ENCODE measurements at regions not wholly inside any gene's neighbourhood (a gene's known extent, or its start where the extent isn't known, plus 50 kb on each side); places are given as distances from the start of the nearest gene placed in this dataset.

DNA sequence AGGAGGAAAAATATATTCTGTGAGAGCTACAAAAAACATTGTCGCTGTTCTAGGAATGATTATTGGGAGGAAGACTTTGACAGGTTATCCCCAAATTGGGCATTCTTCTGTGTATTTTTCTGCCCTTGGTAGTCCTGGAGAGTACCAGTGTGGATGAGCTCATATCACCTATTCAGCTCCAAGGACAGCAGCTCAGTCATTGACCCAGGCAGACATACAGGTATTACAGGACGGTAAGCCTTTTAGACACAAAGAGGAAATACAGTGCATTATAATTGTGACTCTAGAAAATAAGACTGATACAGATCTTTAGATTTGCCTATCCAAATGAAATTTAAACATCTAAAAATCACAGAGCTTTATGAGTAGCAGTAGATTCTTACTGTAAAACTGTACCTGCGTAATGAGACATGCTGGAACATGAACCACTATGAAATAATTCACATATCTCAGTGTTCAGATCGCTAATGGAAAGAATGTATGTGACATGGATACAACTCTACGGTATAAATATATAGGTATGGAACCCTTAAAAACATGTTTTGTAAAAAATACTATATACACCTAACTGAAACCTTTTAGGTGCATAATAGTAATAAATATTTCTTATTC, 56.0 kb downstream of the PLK2 start:
- no peak overlapping the region for H3K4me3 ChIP-seq (ENCODE audit: control insufficient read depth in 1 of 7, extremely low read depth in 1 of 7, insufficient read depth in 4 of 7, low read depth in 2 of 7, low read length in 6 of 7)
- no peaks in the 10 kb centered on the region for H3K9me3 ChIP-seq (ENCODE audit: control extremely low read depth in 1 of 5, control insufficient read depth in 4 of 5, insufficient read depth in 2 of 5, low read depth in 1 of 5, low read length in 4 of 5)
- ChIA-PET CTCF (no interaction called here), POLR2A (no interaction called here)
- no peak overlapping the region for H3K27ac ChIP-seq (ENCODE audit: insufficient read depth in 1 of 2, low read depth in 1 of 2, low read length in 2 of 2, poor library complexity in 1 of 2, severe bottlenecking in 2 of 2)
- no peak for DNase-seq
- H3K27me3 ChIP-seq (replicated peaks in 2 of 5; ENCODE audit: control insufficient read depth in 4 of 5, insufficient read depth in 5 of 5, low read length in 4 of 5) = no peaks in the 10 kb centered on the region
- H3K36me3 ChIP-seq (ENCODE audit: control insufficient read depth in 4 of 4, insufficient read depth in 4 of 4, low read length in 3 of 4) = no peaks in the 10 kb centered on the region
- no peaks in the 10 kb centered on the region for H3K4me1 ChIP-seq (ENCODE audit: control extremely low read depth in 1 of 4, control insufficient read depth in 4 of 4, insufficient read depth in 4 of 4, low read length in 3 of 4)
- WGBS (ENCODE audit: insufficient coverage) = 100% methylated on average over 1 of the region's 5 CpGs

DNA sequence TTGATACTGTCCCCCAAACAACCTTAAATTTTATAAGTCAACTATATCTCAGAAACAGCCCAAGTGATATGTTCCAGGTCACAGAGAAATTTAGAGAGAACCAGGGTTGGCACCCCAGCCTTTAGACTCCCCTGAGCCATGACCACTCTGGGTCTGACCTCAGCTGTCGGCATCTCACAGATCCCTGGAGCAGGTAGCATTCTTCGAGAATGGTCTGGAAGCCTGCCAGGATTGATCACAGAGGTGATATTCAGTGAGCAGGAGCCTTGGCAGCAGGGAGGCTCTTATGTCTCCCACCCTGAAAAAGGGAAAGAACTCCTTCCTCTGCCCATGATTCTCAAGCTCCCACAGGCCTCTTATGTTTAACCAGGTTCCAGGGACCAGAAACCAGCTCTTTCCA, 58.2 kb downstream of the PLK2 start:
- POLR2A ChIA-PET = no interaction called here
- no peak for DNase-seq

DNA sequence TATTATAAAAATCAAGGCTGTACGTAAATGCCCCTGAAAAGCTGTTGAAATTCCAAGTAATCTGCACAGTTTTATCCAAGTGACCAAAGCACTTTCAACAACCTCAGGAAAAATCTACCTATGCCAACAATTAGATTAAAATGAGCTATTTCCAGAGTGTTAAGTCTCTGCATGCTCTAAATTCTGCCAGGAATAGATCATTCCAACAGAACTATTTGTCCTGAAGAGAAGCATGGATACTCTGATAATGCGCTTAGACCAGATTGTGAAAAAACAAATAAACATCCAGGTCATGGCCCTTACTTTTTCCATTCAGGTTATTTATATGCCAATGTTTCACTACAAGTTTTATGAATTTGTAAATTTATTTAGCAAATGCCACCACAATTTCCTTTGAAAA, 59.1 kb downstream of the PLK2 start:
- WGBS (ENCODE audit: insufficient coverage) = 100% methylated on average over 1 of the region's 2 CpGs
- POLR2A ChIA-PET = no interaction called here
- Histone ChIP-seq H3K36me3 (ENCODE audit: control insufficient read depth in 4 of 4, insufficient read depth in 4 of 4, low read length in 3 of 4) (no peaks in the 10 kb centered on the region), H3K4me1 (ENCODE audit: control extremely low read depth in 1 of 4, control insufficient read depth in 4 of 4, insufficient read depth in 4 of 4, low read length in 3 of 4) (no peaks in the 10 kb centered on the region), H3K27ac (ENCODE audit: insufficient read depth in 1 of 2, low read depth in 1 of 2, low read length in 2 of 2, poor library complexity in 1 of 2, severe bottlenecking in 2 of 2) (no peak overlapping the region), H3K27me3 (replicated peaks in 2 of 5; ENCODE audit: control insufficient read depth in 4 of 5, insufficient read depth in 5 of 5, low read length in 4 of 5) (no peaks in the 10 kb centered on the region), H3K9me3 (ENCODE audit: control extremely low read depth in 1 of 5, control insufficient read depth in 4 of 5, insufficient read depth in 2 of 5, low read depth in 1 of 5, low read length in 4 of 5) (no peaks in the 10 kb centered on the region), H3K4me3 (ENCODE audit: control insufficient read depth in 1 of 7, extremely low read depth in 1 of 7, insufficient read depth in 4 of 7, low read depth in 2 of 7, low read length in 6 of 7) (no peak overlapping the region)
- CTCF ChIA-PET = no interaction called here
- no peak for DNase-seq

More for the DNA sequence above, 58.2 kb downstream of the PLK2 start:
- H3K9me3 ChIP-seq (ENCODE audit: control extremely low read depth in 1 of 5, control insufficient read depth in 4 of 5, insufficient read depth in 2 of 5, low read depth in 1 of 5, low read length in 4 of 5) = no peaks in the 10 kb centered on the region
- H3K27me3 ChIP-seq (replicated peaks in 2 of 5; ENCODE audit: control insufficient read depth in 4 of 5, insufficient read depth in 5 of 5, low read length in 4 of 5) = no peaks in the 10 kb centered on the region
- H3K36me3 ChIP-seq (ENCODE audit: control insufficient read depth in 4 of 4, insufficient read depth in 4 of 4, low read length in 3 of 4) = no peaks in the 10 kb centered on the region
- 100% methylated on average over 2 of the region's 2 CpGs for WGBS (ENCODE audit: insufficient coverage)
- CTCF ChIA-PET = no interaction called here
- H3K27ac ChIP-seq (ENCODE audit: insufficient read depth in 1 of 2, low read depth in 1 of 2, low read length in 2 of 2, poor library complexity in 1 of 2, severe bottlenecking in 2 of 2) = no peak overlapping the region
- H3K4me1 ChIP-seq (ENCODE audit: control extremely low read depth in 1 of 4, control insufficient read depth in 4 of 4, insufficient read depth in 4 of 4, low read length in 3 of 4) = no peaks in the 10 kb centered on the region
- H3K4me3 ChIP-seq (ENCODE audit: control insufficient read depth in 1 of 7, extremely low read depth in 1 of 7, insufficient read depth in 4 of 7, low read depth in 2 of 7, low read length in 6 of 7) = no peak overlapping the region

DNA sequence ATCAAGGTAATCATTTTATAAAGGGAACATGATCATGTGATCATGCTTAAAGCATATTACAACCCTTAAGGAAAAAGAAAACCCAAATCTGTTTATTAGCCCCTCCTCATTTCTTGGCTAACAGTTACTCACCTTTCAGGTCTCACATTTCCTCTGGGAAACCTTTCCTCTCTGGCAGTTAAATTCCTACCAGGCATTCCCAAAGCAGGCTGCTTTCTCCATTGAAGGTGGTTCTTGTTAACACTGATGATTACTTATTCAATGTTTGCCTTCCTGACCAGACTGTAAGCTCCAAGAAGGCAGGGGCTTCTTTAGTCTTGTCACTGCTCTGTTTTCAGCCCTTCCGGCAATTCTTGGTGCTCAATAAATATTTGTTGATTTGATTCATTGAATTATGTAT, 59.9 kb downstream of the PLK2 start:
- POLR2A ChIA-PET = no interaction called here
- CTCF ChIA-PET = no interaction called here

DNA sequence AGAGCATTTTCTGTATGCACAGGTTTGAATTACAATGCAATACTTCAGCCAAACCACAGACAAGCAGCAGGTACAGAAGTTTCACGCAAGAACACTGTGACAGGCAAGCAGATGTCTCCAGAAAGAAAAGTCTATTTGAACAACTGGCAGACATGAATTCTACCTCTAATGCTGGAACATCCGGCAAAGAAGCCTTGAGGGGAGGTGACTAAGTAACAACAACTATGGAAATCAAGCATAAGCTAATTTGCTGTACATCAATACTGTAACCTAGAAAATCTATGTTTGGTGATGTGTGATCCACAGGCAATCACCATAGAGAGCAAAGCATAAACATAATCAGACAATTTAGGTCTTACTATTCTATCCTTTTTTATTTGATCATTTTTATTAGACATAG, 65.5 kb downstream of the PLK2 start:
- CTCF ChIA-PET = no interaction called here
- Histone ChIP-seq H3K27me3 (replicated peaks in 2 of 5; ENCODE audit: control insufficient read depth in 4 of 5, insufficient read depth in 5 of 5, low read length in 4 of 5) (no peaks in the 10 kb centered on the region), H3K4me3 (ENCODE audit: control insufficient read depth in 1 of 7, extremely low read depth in 1 of 7, insufficient read depth in 4 of 7, low read depth in 2 of 7, low read length in 6 of 7) (no peak overlapping the region), H3K36me3 (ENCODE audit: control insufficient read depth in 4 of 4, insufficient read depth in 4 of 4, low read length in 3 of 4) (no peaks in the 10 kb centered on the region), H3K4me1 (ENCODE audit: control extremely low read depth in 1 of 4, control insufficient read depth in 4 of 4, insufficient read depth in 4 of 4, low read length in 3 of 4) (no peaks in the 10 kb centered on the region), H3K27ac (ENCODE audit: insufficient read depth in 1 of 2, low read depth in 1 of 2, low read length in 2 of 2, poor library complexity in 1 of 2, severe bottlenecking in 2 of 2) (no peak overlapping the region), H3K9me3 (ENCODE audit: control extremely low read depth in 1 of 5, control insufficient read depth in 4 of 5, insufficient read depth in 2 of 5, low read depth in 1 of 5, low read length in 4 of 5) (peaks cover 0 to 1% (median 0%) of the 10 kb centered on the region in 5 experiments)
- DNase-seq = no peak
- POLR2A ChIA-PET = no interaction called here
- no CpG with 5 or more reads among the region's 2 CpGs for WGBS (ENCODE audit: insufficient coverage)

More for the DNA sequence above, 59.9 kb downstream of the PLK2 start:
- no peaks in the 10 kb centered on the region for H3K9me3 ChIP-seq (ENCODE audit: control extremely low read depth in 1 of 5, control insufficient read depth in 4 of 5, insufficient read depth in 2 of 5, low read depth in 1 of 5, low read length in 4 of 5)
- no peak overlapping the region for H3K27ac ChIP-seq (ENCODE audit: insufficient read depth in 1 of 2, low read depth in 1 of 2, low read length in 2 of 2, poor library complexity in 1 of 2, severe bottlenecking in 2 of 2)
- no peak overlapping the region for H3K4me3 ChIP-seq (ENCODE audit: control insufficient read depth in 1 of 7, extremely low read depth in 1 of 7, insufficient read depth in 4 of 7, low read depth in 2 of 7, low read length in 6 of 7)
- no peaks in the 10 kb centered on the region for H3K4me1 ChIP-seq (ENCODE audit: control extremely low read depth in 1 of 4, control insufficient read depth in 4 of 4, insufficient read depth in 4 of 4, low read length in 3 of 4)
- H3K36me3 ChIP-seq (ENCODE audit: control insufficient read depth in 4 of 4, insufficient read depth in 4 of 4, low read length in 3 of 4) = no peaks in the 10 kb centered on the region
- no CpG with 5 or more reads among the region's 1 CpG for WGBS (ENCODE audit: insufficient coverage)
- no peak for DNase-seq
- no peaks in the 10 kb centered on the region for H3K27me3 ChIP-seq (replicated peaks in 2 of 5; ENCODE audit: control insufficient read depth in 4 of 5, insufficient read depth in 5 of 5, low read length in 4 of 5)

DNA sequence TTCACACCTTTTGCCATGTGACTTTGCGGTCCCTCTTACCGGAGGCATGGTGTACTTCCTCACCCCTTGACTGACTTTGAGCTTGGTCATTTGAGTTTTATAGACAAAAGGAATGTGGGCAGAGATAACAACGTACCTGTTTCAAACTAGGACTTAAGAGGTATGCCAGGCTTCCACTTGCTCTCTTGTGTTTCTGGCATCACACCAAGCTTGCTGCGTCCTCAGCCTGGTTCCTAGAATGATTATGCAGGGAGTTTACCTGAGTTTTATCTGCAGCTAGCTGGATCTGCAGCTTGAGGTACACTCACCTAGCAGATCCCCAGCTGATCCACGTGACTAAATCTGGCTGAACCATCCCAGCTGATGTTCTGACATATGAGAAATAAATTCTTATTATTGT, 66.2 kb downstream of the PLK2 start:
- WGBS (ENCODE audit: insufficient coverage) = 81% methylated on average over 4 of the region's 5 CpGs
- ChIA-PET POLR2A (no interaction called here), CTCF (interaction anchor here (1.4 kb wide), 1 partner anchor 14 kb away, joined by 6 read pairs; no protein-coding TSS in a partner anchor)
- Histone ChIP-seq H3K27ac (ENCODE audit: insufficient read depth in 1 of 2, low read depth in 1 of 2, low read length in 2 of 2, poor library complexity in 1 of 2, severe bottlenecking in 2 of 2) (no peak overlapping the region), H3K4me3 (ENCODE audit: control insufficient read depth in 1 of 7, extremely low read depth in 1 of 7, insufficient read depth in 4 of 7, low read depth in 2 of 7, low read length in 6 of 7) (no peak overlapping the region), H3K36me3 (ENCODE audit: control insufficient read depth in 4 of 4, insufficient read depth in 4 of 4, low read length in 3 of 4) (no peaks in the 10 kb centered on the region), H3K27me3 (replicated peaks in 2 of 5; ENCODE audit: control insufficient read depth in 4 of 5, insufficient read depth in 5 of 5, low read length in 4 of 5) (no peaks in the 10 kb centered on the region), H3K9me3 (ENCODE audit: control extremely low read depth in 1 of 5, control insufficient read depth in 4 of 5, insufficient read depth in 2 of 5, low read depth in 1 of 5, low read length in 4 of 5) (peaks cover 0 to 1% (median 0%) of the 10 kb centered on the region in 5 experiments), H3K4me1 (ENCODE audit: control extremely low read depth in 1 of 4, control insufficient read depth in 4 of 4, insufficient read depth in 4 of 4, low read length in 3 of 4) (no peaks in the 10 kb centered on the region)
- DNase-seq = no peak

DNA sequence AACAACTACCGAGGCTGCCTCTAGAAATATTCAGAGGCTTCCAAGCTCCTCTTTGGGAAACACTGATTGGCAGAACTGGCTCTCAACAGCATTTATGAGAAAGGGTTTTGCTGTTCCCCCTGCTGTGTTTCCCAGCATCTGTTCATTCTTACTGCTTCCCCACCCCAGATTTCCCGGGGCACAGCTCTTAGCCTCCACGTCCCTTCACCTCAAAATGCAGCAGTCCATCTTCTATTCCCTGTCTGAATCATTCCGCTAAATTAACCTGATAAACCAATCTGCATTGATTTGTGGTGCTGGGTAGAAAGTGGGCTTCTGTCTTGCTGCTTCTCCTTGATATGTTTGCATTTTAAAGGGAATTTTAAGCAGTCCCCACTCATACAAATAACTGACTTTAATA, 67.4 kb downstream of the PLK2 start:
- no peak overlapping the region for H3K27ac ChIP-seq (ENCODE audit: insufficient read depth in 1 of 2, low read depth in 1 of 2, low read length in 2 of 2, poor library complexity in 1 of 2, severe bottlenecking in 2 of 2)
- WGBS (ENCODE audit: insufficient coverage) = 100% methylated on average over 1 of the region's 4 CpGs
- ChIA-PET CTCF (interaction anchor here (1.4 to 1.5 kb wide), 2 partner anchors 13 to 69 kb away, joined by 3 to 6 read pairs; no protein-coding TSS in a partner anchor), POLR2A (no interaction called here)
- H3K4me1 ChIP-seq (ENCODE audit: control extremely low read depth in 1 of 4, control insufficient read depth in 4 of 4, insufficient read depth in 4 of 4, low read length in 3 of 4) = no peaks in the 10 kb centered on the region
- H3K4me3 ChIP-seq (ENCODE audit: control insufficient read depth in 1 of 7, extremely low read depth in 1 of 7, insufficient read depth in 4 of 7, low read depth in 2 of 7, low read length in 6 of 7) = no peak overlapping the region
- no peak for DNase-seq
- H3K36me3 ChIP-seq (ENCODE audit: control insufficient read depth in 4 of 4, insufficient read depth in 4 of 4, low read length in 3 of 4) = no peaks in the 10 kb centered on the region
- H3K27me3 ChIP-seq (replicated peaks in 2 of 5; ENCODE audit: control insufficient read depth in 4 of 5, insufficient read depth in 5 of 5, low read length in 4 of 5) = no peaks in the 10 kb centered on the region
- H3K9me3 ChIP-seq (ENCODE audit: control extremely low read depth in 1 of 5, control insufficient read depth in 4 of 5, insufficient read depth in 2 of 5, low read depth in 1 of 5, low read length in 4 of 5) = peaks cover 0 to 1% (median 0%) of the 10 kb centered on the region in 5 experiments

All from common myeloid progenitor, CD34-positive (primary cell).